GM23338 (cell line): ENCODE measurements at regions not wholly inside any gene's neighbourhood (a gene's known extent, or its start where the extent isn't known, plus 50 kb on each side); places are given as distances from the start of the nearest gene placed in this dataset.

Source experiments
- EZH2 ChIP-seq: fragments of 200-600 bp; sonication (generic); IDR thresholded peaks from one replicate; pipeline ENCODE4 v1.8.0; 2017; ENCODE audit warnings: antibody characterized with exemption, mild to moderate bottlenecking, low read depth; ENCODE audit not compliant: unreplicated experiment
- JUNB ChIP-seq: IDR thresholded peaks from one replicate; pipeline ENCODE4 v1.6.1; 2016; ENCODE audit warnings: antibody characterized with exemption; ENCODE audit not compliant: unreplicated experiment
- POLR2AphosphoS5 ChIP-seq: IDR thresholded peaks from 2 replicates; pipeline ENCODE4 v1.6.1; 2016; ENCODE audit warnings: antibody characterized with exemption, low read depth
- ZNF331 ChIP-seq: fragments of 250-450 bp; sonication (Bioruptor Pico); IDR thresholded peaks from 2 replicates; pipeline ENCODE4 v1.5.0; 2020; ENCODE audit warnings: low read depth, mild to moderate bottlenecking, moderate library complexity
- TF ChIP-seq, protein P1 (sequence below), 2 experiments: fragments of 200-600 bp in 1 of 2; sonication (generic) in 1 of 2; conservative IDR thresholded peaks; 2 replicates each; pipeline versions ENCODE4 v1.5.1 to v1.6.1; 2016 to 2017; ENCODE audit warnings: antibody characterized with exemption in 2 of 2, low read depth in 2 of 2, mild to moderate bottlenecking in 2 of 2, moderate library complexity in 1 of 2

DNA sequence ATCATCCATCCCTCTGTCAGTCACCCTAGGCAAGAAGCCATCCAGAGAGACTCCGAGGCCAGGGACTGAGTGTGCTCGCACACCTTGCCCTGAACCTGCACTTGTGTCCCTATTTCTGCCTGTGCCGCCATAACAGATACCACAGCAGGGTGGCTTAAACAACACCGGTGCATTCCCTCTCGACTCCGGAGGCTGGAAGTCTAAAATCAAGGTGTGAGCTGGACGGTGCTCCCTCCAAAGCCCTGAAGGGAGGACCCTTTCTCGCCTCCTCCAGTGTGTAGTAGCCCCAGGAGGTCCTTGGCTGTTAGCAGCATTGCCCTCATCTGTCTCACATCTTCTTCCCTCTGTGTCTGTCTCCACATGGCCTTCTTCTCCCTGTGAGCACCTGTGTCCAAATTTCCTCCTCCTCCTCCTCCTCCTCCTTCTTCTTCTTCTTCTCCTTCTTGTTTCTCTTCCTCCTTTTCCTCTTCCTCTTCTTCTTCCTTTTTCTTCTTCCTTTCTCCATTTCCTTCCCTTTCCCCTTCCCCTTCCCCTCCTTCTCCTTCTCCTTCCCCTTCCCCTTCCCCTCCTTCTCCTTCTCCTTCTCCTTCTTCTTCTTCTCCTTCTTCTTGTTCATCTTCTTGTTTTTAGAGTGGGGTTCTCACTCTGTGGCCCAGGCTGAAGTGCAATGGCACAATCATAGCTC lies 98.1 kb upstream of the ENPP6 start:
- TF ChIP-seq, protein P1, sequence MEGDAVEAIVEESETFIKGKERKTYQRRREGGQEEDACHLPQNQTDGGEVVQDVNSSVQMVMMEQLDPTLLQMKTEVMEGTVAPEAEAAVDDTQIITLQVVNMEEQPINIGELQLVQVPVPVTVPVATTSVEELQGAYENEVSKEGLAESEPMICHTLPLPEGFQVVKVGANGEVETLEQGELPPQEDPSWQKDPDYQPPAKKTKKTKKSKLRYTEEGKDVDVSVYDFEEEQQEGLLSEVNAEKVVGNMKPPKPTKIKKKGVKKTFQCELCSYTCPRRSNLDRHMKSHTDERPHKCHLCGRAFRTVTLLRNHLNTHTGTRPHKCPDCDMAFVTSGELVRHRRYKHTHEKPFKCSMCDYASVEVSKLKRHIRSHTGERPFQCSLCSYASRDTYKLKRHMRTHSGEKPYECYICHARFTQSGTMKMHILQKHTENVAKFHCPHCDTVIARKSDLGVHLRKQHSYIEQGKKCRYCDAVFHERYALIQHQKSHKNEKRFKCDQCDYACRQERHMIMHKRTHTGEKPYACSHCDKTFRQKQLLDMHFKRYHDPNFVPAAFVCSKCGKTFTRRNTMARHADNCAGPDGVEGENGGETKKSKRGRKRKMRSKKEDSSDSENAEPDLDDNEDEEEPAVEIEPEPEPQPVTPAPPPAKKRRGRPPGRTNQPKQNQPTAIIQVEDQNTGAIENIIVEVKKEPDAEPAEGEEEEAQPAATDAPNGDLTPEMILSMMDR (conservative IDR thresholded peaks at IDR 0.05; ENCODE audit: low read depth in 2 of 2): no peak
- TF ChIP-seq JUNB (no peak), EZH2 (no peak), ZNF331 (CRISPR knock-in tag) (no peak), POLR2AphosphoS5 (no peak)
